GM19455 (cell line): ENCODE measurements at regions not wholly inside any gene's neighbourhood (a gene's known extent, or its start where the extent isn't known, plus 50 kb on each side); places are given as distances from the start of the nearest gene placed in this dataset.

Source experiments
- ATAC-seq: cut with Tn5 transposase; IDR thresholded peaks from one replicate; pipeline ENCODE4 v1.9.1; 2021; ENCODE audit not compliant: unreplicated experiment

DNA sequence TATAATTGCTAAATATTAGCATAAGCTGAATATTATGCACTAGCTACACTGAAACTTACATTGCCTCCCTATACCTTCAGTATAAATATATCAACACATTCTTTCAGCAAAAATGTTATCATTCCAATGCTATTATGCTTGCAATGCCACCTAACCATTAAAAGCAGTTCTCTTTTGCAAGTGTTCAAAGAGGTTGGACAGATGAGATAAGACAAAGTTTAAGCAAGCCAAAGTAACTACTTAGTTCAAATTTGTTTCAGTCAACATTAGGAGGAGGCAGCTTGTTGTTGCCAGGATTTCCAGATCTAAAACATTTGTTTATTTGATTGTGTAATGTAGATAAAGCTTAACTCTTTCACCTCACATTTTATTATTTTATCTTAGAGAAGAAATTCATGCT is 323.9 kb upstream of the FAM241A start:
- ATAC-seq, result no peak

DNA sequence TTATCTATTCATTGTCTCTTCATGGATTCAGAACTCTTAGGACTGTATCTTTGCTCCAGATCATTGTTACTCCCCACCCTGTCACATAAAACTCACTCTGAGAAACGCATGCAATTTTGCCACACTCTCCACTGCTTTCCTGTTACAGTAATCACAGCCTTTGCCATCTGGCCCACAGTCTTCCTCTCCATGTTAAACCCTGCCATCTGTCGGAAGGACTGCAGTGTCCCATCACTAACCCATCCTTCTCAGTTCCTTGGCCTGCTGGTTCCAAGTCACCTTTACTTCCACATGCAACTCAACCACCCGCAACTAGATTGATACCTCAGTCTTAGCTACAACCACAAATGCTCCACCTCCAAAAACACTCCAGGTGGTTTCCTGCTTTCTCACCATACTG is 308.7 kb upstream of the FAM241A start:
- no peak for ATAC-seq

DNA sequence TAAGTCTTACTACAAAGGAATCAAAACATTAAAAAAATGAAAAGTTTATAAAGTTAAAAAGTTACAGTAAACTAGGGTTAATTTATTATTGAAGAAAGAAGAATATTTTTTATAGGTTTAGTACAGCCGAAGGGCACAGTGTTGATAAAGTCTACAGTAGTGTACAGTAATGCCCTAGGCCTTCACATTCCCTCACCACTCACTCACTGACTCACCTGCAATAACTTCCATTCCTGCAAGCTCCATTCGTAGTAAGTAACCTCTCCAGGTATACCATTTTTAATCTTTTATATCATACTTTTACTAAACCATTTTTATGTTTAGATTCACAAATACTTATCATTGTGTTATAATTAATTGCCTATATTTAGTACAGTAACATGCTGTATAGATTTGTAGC is 307.5 kb upstream of the FAM241A start:
- ATAC-seq, result no peak

DNA sequence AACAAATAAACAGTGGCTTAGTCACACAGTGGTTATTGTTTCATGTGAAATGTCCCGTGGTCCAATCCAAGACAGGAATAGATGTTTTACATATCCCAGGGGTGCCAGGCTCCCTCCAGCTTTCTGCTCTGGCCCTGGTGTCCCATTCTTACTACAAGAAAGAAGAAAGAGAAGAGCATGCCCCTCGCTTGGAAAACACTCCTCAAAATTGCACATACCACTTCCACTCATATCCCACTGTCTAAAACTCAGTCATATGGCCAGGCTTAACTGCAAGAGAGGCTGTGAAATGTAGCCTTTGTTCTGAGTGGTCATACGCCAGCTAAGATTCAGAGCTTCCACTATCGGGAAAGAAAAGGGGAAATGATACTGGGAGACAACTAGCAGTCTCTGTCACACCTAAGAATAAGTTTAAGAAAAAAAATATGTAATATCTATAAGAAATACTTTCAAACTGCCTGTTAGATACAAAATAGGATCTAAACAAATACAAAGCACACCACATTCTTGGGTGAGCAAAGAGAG is 306.8 kb upstream of the FAM241A start:
- no peak for ATAC-seq

DNA sequence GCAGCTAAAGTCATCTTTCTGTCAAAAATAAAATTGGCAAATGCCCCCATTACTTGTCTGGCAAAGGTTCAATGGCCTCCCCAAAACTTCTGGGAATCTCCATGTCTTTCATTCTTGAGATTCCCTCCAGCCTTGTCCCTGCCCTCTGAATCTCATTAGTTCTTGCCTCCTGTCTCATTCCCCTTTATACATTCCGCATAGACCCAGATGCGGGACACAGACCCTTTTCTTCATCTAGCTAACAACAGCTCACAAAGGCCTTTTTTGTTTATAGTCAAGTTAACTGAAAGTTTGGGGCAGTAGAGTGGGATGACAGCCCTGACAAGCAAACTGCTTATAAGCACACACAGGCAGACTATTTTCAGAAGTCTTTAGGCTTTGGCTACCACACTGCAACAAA is 306.1 kb upstream of the FAM241A start:
- ATAC-seq, result no peak

DNA sequence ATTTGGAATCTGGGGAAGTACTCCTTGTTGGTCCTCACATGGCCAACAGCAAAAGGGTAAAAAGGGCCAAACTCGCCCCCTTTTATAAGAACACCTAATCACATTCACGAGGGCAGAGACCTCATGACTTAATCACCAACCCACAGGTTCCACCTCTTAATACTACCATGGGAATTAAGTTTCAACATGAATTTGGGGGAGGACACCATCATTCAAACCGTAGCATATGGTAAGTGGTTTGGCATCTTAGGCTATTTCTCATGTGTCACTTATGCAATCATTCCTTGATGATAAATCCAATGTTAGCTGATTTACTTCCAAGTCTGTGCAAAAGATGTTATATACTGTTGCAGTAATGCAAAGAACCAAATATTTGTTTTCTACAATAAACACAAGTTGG is 302.9 kb upstream of the FAM241A start:
- no peak for ATAC-seq

DNA sequence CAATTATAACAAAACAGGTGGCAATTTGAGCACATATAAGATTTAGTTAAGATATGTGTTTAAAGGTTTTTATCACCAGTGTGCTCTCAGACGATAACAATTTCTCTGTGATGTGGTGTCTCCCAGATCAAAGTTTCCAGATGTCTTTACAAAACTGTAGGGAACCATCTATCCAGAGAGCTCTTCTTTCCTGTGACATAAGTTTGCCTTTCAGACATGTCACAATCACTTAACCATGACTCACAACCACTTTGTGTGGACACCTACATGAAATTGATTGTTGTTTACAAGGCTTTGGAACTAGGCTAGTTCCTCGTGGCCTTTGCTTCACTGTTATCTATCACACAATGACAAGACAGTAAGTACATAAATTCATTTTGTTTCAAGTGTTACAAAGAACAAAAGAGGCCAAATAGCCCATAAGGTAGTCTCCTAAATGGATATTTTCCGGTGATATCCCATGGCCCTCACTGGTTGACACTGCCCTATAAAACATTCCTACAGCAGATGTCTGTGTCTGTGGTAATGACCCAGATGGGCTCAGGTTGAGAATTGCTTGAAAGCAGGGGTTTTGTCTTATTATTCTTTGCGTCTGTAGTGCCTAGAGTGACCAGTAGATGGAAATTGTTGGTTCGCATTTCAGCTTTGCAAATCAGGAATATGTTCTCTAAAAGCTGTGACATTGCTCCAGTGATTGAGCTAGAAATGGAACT is 297.8 kb upstream of the FAM241A start:
- ATAC-seq, result no peak

DNA sequence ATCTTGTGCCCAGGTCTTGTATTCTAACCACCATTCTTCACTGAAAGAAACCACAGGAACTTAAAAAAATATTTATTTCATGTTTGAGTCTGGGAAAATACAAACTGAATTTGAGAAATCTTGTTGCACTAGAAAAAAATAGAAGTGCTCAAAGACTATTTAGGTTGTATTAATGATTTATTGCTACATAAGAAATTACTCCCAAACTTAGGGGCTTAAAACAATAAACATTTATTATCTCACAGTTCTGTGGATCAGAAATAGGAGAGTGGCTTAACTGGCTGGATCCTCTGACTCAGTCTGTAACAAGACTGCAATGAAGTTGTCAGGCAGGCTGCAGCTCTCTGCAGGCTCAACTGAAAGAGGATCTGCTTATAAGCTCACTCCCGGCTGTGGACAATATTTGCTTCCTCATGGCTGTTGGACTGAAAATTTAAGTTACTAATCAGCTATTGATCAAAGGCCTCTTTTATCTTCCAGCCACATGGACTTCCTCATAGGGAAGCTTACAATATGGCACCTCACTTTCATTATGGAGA is 295.4 kb upstream of the FAM241A start:
- ATAC-seq, result no peak

DNA sequence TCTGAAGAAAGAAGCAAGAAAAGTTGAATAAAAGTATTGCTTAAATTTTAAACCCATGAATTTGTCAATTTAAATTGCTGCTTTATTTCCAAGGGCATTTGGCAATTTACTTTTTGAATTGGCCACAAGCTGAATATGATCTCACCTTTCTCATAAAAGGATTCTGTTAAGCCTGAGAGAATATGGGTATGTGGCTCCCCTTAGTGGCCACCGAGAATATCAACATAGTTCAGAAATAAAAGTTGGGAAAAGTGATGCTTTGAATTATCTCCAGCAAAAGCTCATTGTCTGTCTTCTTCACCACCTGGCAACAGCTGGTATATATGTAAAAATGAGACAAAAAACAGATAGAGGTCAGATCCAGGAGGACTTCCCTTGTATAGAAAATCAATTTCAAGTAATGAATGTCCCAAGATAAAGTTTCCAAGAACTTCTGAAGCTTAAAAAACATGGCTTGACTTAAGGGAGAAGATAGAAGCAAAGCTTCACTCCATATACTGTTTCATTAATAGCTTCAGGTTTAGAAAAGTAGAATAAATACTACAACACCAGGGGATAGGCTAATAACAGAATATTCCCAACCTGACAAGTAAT is 290.7 kb upstream of the FAM241A start:
- ATAC-seq, result peak; percentile 61

DNA sequence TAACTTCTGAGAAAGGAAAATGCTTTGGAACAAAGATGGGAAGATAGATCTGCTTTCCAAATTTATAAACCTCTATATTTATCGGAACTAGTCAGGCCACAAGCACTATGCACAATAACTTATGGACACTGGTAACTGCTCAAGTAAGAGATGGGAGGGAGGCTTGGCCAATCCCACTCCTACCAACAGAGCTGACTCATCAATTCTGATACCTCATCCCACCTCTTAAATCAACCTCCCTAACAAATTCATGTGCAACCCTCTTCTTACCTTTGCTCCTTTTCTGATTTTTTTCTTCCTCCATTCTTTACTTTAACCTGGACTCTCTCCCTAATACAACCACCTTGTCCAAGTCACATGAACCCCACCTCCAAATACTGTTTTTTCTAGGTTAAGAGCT is 289.9 kb upstream of the FAM241A start:
- ATAC-seq, result no peak

DNA sequence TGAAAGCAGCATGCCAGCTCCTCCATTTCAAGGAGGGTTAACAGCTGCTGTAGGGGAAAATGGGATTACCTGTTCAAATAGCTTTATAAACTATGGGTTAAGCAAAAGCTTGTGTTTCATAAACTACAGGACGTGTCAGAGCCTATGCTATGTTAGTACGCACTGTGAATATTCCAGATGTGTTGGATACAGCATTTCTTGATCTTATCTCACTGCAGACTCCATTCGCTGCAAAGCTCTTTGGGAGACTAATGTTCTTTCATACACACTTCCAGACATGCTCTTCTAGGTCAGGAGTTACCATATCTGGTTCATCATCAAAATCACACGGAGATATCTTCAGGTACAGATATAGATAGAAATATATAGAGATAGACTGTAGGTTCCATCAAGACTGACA is 281.2 kb upstream of the FAM241A start:
- no peak for ATAC-seq

DNA sequence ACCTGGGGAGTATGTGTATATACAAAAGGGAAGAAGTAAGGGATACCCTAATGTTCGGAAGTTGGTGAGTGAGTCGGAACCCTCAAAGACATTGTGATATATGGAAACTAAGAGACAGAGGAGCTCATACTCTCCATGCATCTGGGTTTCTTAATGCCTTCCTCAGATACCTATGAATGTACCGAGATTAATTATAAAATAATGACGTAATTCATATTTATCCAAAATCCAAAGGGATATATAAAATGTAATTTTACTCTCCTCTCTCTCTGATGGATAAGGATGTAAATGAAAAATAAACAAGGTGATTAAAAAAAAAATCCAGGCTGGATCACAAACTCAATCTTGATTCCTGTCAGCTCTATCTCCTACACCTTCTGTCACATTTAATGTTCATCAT is 275.9 kb upstream of the FAM241A start:
- no peak for ATAC-seq

DNA sequence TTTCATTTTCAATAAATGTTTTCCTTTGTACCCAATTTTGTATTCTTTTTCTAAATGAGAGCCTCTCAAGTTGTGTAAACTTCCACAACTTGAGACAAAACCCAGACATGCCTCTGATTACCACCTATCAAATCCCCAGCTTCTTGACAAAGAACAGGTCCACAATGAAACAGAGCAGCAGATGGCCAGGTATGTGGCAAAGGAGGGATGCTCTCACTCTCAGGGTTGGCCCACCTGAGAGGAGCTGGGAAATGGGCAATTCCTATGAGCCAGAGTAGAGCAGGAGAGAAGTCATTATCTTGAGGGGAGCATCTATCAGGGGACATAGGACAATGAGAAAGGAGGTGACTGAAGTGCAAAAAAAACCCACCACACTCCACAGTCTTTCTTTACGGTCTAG is 273.5 kb upstream of the FAM241A start:
- ATAC-seq, result no peak

DNA sequence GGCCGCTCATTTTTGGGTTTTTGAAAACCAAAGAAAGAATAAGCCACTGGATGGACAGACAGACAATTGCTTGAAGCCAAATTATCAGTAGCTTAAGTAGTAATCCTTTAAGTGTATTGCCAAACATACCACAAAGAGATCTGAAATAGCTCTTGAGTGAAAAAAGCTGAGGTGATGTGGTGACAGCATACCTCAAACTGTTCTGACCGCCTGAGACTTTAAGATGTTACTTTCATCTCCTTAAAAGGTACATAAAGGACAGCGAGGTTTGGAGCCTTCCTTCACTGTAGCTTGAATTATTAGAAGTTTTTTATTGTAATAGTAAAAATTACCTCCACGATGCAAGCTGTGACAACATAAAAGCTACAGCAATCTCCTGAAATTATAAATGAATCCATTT is 271.5 kb upstream of the FAM241A start:
- no peak for ATAC-seq

DNA sequence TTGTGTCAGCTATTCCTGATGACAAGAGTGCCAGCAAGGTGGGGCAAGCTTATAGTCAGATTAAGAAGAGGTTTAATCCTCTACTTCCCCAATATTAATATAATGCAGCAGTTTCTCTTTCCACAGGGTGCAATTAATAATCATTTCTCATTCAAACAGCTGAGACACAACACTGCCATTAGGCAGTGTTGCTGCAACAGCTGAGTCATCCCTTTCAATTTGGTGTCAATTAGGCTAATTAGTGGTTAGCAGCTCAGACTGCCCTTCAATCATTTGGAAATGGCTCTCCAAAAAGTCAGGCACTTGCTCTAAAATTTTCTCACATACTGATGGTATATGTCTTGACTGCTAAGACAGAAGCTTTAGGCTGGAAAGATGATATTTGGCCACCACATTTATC is 265.7 kb upstream of the FAM241A start:
- ATAC-seq, result no peak

DNA sequence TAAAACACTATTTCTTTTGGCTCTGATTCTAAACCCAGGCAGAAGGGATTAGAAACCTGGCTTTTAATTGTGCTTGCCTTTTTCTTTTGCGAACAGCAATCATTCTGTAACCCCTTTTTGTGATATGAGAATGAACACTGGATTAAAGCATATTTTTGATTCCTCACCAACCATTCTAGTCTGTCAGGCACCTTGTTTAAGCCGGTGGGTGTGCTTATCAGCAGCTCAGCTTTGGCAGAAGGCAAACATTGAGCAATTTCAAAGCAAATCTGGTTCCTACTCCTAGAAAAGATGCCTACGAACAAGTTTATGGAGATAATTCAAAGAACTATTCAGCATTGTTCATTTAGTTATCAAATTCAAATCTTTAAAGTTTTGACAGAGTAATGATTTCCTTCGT is 265.1 kb upstream of the FAM241A start:
- ATAC-seq, result no peak

DNA sequence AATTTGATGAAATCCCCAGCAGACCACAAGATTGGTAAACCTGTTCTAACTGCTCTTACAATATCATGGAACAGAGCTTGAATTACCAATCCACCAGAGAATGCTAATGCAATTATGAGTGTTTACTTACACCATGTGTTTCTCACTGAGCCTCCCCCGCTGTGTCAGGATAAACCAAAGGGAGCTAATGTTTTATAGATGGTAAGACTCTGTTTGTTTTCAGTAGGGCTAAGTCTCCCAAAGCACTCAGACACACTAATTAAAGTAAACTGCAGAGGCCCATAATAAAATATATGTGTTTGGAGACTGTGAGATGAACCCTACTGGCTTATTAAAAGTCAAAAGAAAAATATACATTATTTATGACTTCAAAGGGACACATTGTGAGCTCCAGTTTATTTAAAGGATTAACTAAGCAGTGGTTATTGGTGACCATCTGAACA is 261.7 kb upstream of the FAM241A start:
- ATAC-seq, result no peak

DNA sequence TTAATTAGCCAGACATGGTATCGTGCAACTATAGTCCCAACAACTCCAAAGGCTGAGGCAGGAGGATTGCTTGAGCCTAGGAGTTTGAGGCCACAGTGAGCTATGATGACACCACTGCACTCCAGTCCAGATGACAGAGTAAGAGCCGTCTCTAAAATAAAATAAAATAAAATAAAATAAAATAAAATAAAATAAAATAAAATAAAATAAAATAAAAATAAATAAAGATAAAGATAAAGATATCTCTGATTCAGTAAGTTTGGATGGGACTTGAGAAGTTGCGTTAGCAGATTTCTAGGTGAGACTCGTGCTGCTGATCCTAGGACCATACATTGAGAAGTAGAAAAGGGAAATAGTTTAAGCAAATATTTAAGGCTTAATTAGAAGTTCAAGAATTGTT is 254.8 kb upstream of the FAM241A start:
- no peak for ATAC-seq

DNA sequence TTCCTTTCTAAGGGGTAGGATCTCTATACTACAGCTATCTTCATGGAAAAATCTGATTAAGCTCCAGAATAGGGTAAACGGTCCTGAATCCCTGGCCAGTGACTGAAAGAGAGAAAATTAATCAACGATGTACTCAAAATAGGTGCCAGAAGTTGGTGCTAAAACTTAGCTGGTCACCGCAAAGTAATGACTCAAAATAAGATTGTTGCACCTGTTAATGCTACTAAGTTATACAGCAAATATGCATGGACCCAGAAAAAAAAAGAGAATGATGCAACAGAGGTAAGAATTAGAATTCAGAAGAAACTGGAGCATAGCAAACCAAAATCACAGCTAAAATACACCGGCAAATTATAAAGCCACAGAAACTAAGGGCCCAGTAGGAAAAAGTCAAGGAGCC is 239.7 kb upstream of the FAM241A start:
- peak; percentile 80 for ATAC-seq

DNA sequence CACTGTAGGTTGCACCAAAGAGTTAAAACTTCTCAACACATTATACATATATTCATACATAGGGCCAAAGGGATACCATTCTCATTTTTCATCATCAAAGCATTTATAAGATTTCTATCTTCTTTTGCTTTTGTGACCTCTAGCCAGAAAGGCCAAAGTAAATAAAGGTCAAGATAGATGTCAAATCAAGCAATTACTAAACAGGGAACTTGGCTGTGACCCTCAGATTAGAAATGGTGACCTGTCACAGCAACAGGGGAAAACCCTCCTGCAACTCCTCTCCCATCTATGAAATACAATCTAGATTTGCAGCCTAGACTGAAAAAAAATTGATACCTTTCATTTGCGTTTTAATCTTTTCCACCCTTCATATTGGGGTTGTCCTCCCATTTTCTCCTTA is 225.6 kb upstream of the FAM241A start:
- no peak for ATAC-seq

DNA sequence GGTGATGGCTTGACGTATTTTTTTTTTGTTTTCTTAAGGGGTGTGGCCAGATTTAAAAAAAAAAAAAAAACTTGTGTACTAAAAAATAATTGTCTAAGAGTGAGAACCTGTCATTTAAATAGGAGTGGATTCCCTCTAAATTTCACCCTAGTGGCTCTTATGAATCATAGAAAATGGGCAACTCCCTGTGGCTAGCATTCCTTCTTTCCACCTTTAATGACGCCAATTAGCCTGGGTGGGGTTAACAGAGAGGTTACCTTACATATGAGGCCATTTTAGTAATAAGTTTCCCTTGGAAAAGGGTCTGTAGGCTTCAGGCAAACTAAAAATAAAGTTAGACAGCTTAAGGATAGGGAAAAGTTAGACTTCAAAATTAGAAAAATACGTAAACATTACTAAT is 223.5 kb upstream of the FAM241A start:
- ATAC-seq, result no peak

DNA sequence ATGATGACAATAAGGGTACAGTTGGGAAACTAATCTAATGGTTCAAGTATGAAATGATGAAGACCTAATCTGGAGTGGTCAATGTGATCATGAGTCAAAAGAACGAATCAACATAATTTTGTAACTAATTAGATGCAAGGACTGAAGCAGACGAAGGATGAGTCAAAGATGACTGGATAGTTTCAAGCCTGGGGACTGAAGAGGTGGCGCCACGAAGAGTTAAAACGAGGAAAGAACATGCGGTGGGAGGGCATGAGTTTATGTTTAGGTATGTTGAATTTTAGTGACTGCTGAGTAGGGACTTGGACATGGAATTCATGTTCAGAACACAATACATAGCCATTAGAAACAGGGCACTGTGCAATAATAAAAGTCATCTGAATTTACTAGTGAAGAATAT is 221.5 kb upstream of the FAM241A start:
- ATAC-seq, result no peak

DNA sequence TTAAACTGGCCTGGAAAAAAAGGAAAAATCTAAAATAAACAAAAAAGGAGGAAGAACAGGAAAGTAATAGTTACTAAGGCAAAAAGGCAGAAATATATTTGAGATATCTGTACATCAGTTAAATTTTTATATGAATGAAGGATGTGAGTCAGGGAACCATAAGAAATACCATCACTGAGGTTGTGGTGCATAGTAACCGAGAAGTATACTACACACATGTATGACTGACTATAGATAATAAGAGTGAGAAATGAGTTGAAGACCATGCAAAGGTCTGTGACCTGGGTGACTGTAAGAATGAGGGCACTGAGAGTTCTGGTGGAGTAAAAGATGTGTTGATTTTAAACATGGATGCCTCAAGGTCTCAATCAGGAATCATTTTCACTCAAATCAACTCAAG is 220.6 kb upstream of the FAM241A start:
- no peak for ATAC-seq
